GM18861 (cell line): ENCODE measurements at regions not wholly inside any gene's neighbourhood (a gene's known extent, or its start where the extent isn't known, plus 50 kb on each side); places are given as distances from the start of the nearest gene placed in this dataset.

Source experiments
- ATAC-seq: cut with Tn5 transposase; IDR thresholded peaks from one replicate; pipeline ENCODE4 v1.9.1; 2021; ENCODE audit not compliant: unreplicated experiment

GRCh38 chr3:161555320-161555719 lies 58.7 kb downstream of the OTOL1 start:
- ATAC-seq: no peak

- ATAC-seq: no peak
These were observed 59.9 kb downstream of the OTOL1 start for GRCh38 chr3:161556533-161556932.

- no peak for ATAC-seq
These were observed 60.3 kb downstream of the OTOL1 start for GRCh38 chr3:161556941-161557340.

GRCh38 chr3:161557445-161558150 lies 61.0 kb downstream of the OTOL1 start:
- no peak for ATAC-seq

- no peak for ATAC-seq
These were observed 61.6 kb downstream of the OTOL1 start for GRCh38 chr3:161558236-161558635.

GRCh38 chr3:161559177-161559998 lies 62.8 kb downstream of the OTOL1 start:
- no peak for ATAC-seq

GRCh38 chr3:161560008-161560637 lies 63.5 kb downstream of the OTOL1 start:
- no peak for ATAC-seq

- no peak for ATAC-seq
These were observed 71.2 kb downstream of the OTOL1 start for GRCh38 chr3:161567577-161568361.

- ATAC-seq: no peak
These were observed 72.1 kb downstream of the OTOL1 start for GRCh38 chr3:161568671-161569070.

- no peak for ATAC-seq
These were observed 75.3 kb downstream of the OTOL1 start for GRCh38 chr3:161571951-161572350.

GRCh38 chr3:161573136-161573535 lies 76.5 kb downstream of the OTOL1 start:
- ATAC-seq: no peak

- ATAC-seq: no peak
These were observed 79.3 kb downstream of the OTOL1 start for GRCh38 chr3:161575901-161576300.

- ATAC-seq: no peak
These were observed 79.7 kb downstream of the OTOL1 start for GRCh38 chr3:161576311-161576710.

- no peak for ATAC-seq
These were observed 80.3 kb downstream of the OTOL1 start for GRCh38 chr3:161576714-161577510.

- no peak for ATAC-seq
These were observed 81.1 kb downstream of the OTOL1 start for GRCh38 chr3:161577662-161578061.

- ATAC-seq: no peak
These were observed 83.0 kb downstream of the OTOL1 start for GRCh38 chr3:161579395-161580126.

- ATAC-seq: no peak
These were observed 89.3 kb downstream of the OTOL1 start for GRCh38 chr3:161585922-161586321.

GRCh38 chr3:161586556-161587235 lies 90.1 kb downstream of the OTOL1 start:
- no peak for ATAC-seq

GRCh38 chr3:161598639-161599038 lies 102.0 kb downstream of the OTOL1 start:
- no peak for ATAC-seq
